Mammary epithelial cell (primary cell): ENCODE measurements at regions not wholly inside any gene's neighbourhood (a gene's known extent, or its start where the extent isn't known, plus 50 kb on each side); places are given as distances from the start of the nearest gene placed in this dataset.

Experiments
- CTCF ChIP-seq, 2 donors: IDR thresholded peaks in 1 of 2; conservative IDR thresholded peaks in 1 of 2; 2 replicates each; pipeline ENCODE4 v1.5.1; 2011 to 2012; ENCODE audit warnings: inconsistent platforms in 2 of 2, low read length in 2 of 2, mild to moderate bottlenecking in 2 of 2, control low read depth in 1 of 2, low read depth in 1 of 2; ENCODE audit not compliant: insufficient read depth in 1 of 2; ENCODE audit errors: extremely low read depth in 1 of 2
- EZH2 ChIP-seq: IDR thresholded peaks from 2 replicates; pipeline ENCODE4 v1.6.1; 2012; ENCODE audit warnings: low read length, inconsistent platforms, borderline replicate concordance

- TF ChIP-seq CTCF (conservative IDR thresholded peaks at IDR 0.05 in 1 of 2, IDR thresholded peaks at IDR 0.05 in 1 of 2; ENCODE audit: extremely low read depth in 1 of 2, insufficient read depth in 1 of 2, low read depth in 1 of 2, low read length in 2 of 2) (no peak), EZH2 (no peak)
Observed at GRCh38 chr5:103455796-103456195, 106.8 kb downstream of the NUDT12 start.
